ENCODE measurements at regions not wholly inside any gene's neighbourhood (a gene's known extent, or its start where the extent isn't known, plus 50 kb on each side); places are given as distances from the start of the nearest gene placed in this dataset.

- TF ChIP-seq, protein P1, sequence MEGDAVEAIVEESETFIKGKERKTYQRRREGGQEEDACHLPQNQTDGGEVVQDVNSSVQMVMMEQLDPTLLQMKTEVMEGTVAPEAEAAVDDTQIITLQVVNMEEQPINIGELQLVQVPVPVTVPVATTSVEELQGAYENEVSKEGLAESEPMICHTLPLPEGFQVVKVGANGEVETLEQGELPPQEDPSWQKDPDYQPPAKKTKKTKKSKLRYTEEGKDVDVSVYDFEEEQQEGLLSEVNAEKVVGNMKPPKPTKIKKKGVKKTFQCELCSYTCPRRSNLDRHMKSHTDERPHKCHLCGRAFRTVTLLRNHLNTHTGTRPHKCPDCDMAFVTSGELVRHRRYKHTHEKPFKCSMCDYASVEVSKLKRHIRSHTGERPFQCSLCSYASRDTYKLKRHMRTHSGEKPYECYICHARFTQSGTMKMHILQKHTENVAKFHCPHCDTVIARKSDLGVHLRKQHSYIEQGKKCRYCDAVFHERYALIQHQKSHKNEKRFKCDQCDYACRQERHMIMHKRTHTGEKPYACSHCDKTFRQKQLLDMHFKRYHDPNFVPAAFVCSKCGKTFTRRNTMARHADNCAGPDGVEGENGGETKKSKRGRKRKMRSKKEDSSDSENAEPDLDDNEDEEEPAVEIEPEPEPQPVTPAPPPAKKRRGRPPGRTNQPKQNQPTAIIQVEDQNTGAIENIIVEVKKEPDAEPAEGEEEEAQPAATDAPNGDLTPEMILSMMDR (IDR thresholded peaks at IDR 0.05): no peak
- no peak for TF ChIP-seq POLR2A (IDR thresholded peaks at IDR 0.05)
These were observed 454.1 kb downstream of the ZNF608 start for GRCh38 chr5:124292322-124292855.

All from lower leg skin (tissue), 3 donors.